NCI-H2196 (cell line): ENCODE measurements at regions not wholly inside any gene's neighbourhood (a gene's known extent, or its start where the extent isn't known, plus 50 kb on each side); places are given as distances from the start of the nearest gene placed in this dataset.
"Not testable (repeated sequence)": the region's sequence is repeated elsewhere in the genome, so short reads cannot be mapped to it uniquely, and the experiment has no call there.

Experiments used
- DNase-seq: peaks from one replicate; lab custom pipeline; 2025; ENCODE audit not compliant: unreplicated experiment; lab: John Stamatoyannopoulos, UW

DNA sequence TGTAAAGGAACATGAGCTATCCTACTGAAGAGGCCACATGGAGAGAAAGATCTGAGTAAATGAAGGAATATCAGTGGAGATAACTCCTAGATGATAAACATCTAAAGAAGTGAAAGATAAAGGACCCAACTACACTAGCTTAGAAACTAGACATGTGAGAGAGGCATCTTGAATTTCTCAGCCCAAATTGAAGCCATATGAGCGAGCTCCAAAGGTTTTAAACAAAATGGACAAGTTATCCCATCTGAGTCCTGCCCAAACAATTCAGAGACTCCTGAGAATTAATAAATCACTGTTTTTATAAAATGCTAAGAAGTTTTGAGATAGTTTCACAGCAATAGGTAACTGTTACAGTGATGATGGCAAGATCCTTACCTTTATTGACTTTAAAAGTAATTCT lies 438.9 kb downstream of the NAV3 start:
- no peak for DNase-seq

- no peak for DNase-seq
These were observed 440.9 kb downstream of the NAV3 start for GRCh38 chr12:78271546-78271945.

DNA sequence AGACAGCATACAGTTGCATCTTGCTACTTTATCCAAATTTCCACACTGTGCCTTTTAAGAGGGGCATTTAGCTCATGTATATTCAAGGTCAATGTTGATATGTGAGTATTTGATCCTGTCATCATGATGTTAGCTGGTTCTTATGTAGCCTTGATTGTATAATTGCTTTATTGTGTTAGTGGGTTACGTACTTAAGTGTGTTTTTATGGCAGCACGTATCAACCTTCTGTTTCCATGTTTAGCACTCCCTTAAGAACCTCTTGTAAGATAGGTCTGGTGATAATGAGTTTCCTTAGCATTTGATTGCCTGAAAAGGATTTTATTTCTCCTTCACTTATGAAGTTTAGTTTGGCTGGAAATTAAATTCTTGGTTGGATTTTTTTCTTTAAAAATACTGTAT lies 445.2 kb downstream of the NAV3 start:
- no peak for DNase-seq

- no peak for DNase-seq
These were observed 448.1 kb downstream of the NAV3 start for GRCh38 chr12:78278706-78279190.

- DNase-seq: no peak
These were observed 448.9 kb downstream of the NAV3 start for GRCh38 chr12:78279567-78279966.

GRCh38 chr12:78281102-78281501 lies 450.4 kb downstream of the NAV3 start:
- not testable (repeated sequence) for DNase-seq

DNA sequence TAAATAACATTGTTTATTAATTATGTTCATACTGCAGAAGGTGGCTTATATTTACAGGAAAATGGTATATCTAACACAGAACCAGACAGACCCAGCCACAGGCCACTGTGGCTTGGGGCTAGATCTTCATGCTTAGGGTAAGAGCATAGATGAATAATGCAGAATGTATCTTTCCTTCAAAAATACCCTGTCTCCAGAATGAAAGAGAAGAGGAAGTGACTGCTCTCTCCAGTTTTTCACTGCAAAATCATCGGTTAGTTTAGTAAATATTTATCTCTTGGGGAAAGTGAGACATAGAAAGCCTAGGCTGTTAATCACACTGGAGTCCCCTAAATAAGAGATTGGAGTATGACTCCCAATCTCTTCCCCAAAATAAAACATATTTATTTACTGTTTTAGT lies 453.7 kb downstream of the NAV3 start:
- DNase-seq: no peak

DNA sequence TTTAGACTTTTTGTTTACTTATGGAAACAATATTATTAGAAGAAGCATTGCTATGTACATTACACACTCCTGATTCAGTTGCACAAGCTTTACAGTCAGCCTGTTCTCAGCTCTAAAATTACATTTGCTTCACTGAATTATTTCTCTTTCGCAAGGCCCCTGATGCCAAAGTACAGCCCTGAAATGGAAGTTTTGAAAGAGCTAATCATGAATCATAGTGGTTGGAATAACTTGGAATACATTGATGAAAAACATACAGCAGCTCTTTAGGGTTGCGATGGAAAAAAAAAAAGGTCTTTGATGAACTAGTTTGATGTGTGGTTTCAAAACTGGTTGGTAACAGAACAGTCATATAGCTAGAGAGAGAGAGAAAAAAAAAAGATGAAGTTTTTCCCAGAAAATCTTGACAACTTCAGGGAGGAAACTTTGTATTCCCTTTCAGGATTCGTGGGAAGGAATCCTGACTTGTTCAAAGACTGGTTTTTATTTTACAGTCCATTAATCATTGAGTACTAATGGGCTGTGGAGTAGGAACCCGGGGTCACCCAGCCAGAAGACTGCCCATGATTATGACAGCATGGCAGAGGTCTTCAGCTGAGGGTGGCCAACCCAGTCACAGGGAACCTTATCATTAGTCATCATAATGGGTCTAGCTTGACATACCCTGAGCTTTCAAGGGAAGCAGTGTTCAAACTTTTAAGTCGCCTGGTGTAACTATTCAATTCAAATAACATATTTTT lies 460.1 kb downstream of the NAV3 start:
- DNase-seq: no peak

DNA sequence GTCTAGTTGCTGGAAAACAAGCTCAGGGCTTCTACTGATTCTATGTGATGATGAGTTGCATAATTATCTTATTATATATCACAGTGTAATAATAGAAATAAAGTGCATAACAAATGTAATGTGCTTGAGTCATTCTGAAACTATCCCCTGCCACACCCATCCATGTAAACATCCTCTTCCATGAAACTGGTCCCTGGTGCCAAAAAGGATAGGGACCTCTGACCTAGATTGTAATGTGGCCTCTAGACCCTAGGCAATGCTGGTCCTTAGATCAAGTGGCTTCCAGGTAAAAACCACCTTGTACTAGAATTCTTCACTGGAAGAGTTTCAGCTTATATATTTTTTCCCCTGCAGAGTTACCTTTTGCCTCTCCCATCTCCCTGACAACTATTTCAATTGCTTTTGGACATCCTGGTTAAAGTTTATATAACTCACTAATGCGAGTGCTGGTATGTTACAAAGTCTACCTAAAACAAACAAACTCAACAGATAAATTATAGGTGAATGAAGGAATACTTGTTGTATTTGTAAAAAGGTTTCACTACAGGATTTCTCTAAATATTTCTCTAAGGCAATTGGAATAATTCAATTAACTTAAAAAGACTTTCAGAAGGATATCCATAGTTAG lies 462.5 kb downstream of the NAV3 start:
- no peak for DNase-seq

- not testable (repeated sequence) for DNase-seq
These were observed 470.6 kb downstream of the NAV3 start for GRCh38 chr12:78301282-78301681.

DNA sequence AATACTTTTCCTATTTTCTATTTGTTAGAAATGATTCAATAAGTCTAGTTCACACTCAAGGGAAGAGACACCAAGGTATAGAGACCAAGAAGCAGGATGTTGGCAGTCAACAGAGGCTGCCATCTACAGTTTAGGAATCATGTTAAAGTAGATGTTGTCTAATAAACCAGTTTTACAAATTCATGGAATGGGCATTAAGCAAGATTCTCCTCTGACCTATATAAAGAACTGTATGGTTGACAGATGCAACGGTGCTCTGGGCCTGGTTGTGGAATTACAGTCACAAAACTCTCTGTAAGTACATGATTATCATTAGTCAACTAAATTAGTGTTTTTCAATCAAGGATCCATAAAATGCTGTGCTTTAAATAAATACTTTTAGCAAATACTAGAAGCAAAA lies 475.1 kb downstream of the NAV3 start:
- no peak for DNase-seq

GRCh38 chr12:78306236-78306635 lies 475.5 kb downstream of the NAV3 start:
- no peak for DNase-seq

- no peak for DNase-seq
These were observed 478.0 kb downstream of the NAV3 start for GRCh38 chr12:78308701-78309100.

DNA sequence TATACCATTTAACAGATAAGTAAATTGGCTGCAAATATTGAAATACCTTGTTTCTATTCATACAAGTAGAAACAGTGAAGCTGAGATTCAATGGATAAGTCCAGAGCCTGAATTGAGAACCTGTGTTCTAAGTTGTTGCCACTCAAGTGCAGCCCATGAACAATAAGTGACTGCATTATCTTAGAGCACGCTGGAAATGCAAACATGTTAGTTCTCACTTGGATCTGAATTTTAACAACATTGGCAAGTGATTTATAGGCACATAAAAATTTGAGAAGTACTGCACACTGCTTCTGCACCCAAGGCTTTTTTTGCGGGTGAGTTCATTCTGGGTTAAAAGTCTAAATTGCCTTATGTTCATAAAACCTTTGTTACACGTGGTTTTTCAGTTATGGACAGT lies 484.3 kb downstream of the NAV3 start:
- DNase-seq: no peak

DNA sequence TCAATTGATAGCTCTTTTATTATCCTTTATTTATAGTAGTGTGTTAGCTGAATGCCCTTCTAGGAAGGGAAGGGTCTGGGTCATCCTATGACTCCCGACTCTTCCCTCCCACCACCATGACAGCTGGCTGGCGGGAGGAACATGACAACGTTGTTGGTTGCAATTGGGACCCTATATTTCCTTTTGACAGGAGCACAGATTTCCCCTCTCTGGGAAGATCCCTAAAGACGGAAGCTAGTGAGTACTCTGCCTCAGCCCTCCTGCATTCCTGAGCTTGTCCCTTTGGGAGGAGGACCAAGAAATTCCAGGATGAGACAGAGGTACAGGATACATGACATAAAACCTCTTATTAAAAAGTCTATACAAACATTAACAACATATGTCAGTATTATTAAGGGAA lies 485.4 kb downstream of the NAV3 start:
- no peak for DNase-seq

GRCh38 chr12:78316631-78317468 lies 486.2 kb downstream of the NAV3 start:
- no peak for DNase-seq

- DNase-seq: no peak
These were observed 491.0 kb downstream of the NAV3 start for GRCh38 chr12:78321696-78322095.

DNA sequence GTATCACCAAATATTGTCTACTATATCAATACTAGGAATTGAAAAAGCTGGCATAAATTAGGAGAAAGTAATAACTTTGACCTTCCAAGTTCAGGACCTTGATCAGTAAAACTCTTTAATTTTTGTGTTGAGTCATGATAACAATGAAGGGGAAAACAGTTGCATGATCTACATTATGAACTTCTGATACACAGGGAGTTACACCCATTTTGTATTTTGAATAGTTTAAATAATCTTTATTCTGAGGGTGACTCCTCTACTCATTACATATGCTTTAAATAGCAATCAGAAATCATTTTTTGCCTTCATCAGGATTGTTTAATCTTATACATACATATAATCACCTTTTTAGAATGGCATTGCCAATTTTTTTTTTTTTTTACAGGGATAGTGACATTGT lies 492.5 kb downstream of the NAV3 start:
- no peak for DNase-seq

GRCh38 chr12:78324234-78324633 lies 493.5 kb downstream of the NAV3 start:
- no peak for DNase-seq

DNA sequence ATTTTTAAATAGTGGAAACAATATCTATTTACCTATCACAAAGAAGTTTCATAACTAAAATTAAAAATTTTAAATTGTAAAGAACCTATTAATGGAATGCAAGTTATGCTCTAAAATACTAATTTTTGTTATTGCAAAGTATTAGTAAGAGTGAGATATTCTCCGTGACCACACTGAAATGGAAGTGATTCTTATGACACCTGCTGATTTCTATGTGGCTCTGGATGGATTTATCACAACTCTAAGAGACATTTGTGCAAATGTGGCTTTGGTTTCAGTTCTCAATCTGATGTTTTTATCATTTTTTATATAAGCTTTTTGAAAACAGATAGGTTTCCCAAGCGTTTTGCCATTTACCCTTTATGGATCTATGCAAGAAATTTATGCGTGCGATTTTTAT lies 497.8 kb downstream of the NAV3 start:
- DNase-seq: no peak

DNA sequence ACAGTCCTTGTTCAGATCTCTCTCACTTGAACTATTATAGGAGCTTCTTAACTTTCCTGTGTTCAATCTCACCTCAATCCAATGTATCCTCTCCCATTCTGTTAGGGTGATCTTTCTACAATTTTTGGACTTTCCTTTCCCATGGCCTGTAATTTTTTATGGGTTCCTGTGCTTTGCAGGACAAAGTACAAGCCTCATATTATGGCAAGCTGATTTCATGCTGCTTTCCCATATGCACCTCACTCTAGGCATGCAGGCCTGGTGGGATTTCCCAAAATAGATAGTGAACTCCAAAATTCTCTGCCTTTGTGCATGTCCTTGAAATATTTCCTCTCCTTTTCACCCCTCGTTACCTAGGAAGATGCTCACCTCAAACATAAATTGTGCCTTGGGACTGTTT lies 499.4 kb downstream of the NAV3 start:
- DNase-seq: no peak

DNA sequence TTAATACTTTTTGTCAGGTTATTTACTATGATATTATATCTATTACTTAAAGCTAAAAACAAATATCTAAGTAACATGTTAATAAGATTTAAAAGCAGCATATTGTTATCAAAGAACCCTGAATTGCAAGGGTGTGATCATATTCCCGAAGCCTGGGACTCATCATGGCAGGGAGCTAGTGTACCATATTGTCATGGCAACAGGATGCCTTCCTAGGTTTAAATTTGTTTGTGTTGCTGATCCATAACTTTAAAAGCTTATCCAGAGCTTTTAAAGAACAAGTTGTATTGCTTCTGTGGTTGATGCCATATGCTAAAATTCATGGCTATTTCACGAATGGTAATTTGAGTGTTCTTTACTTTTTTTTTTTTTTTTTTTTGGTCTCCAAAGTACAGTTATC lies 500.5 kb downstream of the NAV3 start:
- no peak for DNase-seq
